ENCODE measurements at regions not wholly inside any gene's neighbourhood (a gene's known extent, or its start where the extent isn't known, plus 50 kb on each side); places are given as distances from the start of the nearest gene placed in this dataset.

DNA sequence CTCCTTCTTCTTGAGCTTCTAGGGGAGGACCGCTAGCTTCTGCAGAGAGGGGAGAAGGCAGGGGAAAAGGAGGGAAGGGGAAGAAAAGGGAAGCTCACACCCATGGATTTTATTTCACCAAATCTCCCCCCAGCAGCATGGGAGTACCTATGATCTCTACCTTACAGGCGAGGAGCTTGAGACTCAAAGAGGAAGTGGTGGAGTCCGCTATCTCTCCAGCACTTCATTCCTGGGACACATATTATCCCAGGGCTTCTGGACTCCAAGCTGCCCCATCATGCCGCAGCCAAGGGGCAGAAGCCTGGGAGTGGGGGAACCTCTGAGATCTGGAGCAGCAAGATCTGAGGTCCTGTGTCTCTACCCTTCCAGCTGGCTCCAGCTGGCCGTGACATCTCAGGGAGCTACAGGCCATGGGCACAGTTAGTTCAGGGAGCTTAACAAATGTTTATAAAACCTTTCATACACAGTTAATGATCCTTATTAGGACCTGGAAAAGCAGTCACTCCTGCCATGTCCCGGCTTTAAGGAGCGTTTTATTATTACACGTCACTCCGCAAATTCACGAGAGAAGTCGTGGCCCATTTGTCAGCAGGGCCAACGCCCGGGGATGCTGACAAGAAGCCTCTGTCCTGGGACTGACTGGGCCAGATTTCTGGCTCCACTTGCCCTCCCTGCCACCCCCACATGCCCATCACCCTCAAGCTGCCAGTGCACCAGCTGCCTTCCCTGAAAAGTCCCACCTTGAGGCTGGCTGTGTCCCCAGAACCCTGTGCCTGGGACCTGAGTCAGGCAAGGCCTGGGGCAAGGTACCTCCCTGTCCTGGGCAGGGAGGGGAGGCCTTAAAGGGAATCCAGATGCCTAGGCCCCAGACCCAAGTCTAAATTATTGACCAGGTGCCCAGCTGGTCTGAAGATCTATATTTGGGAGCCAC is 132.1 kb upstream of the ZMIZ1 start:
- no peak for DNase-seq

DNA sequence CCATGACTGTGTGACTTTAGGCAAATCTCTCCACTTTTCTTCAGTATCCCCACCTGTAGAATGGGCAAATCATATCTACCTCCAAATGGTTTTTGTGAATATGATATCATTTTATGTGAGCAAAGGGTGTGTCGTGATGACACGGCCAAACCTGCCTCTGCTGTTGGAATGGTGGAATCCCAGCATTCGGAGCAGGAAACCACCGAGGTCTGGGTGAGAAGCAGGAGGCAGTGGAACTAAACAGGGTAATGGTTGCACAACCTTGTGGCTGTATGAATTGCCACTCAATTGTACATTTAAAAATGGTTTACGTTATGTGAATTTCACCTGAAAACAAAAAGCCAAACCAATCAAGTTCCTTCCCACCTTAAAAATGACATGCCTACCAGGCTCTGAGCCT is 131.4 kb upstream of the ZMIZ1 start:
- no peak for DNase-seq

GRCh38 chr10:78937800-78938694 is 130.7 kb upstream of the ZMIZ1 start:
- no peak for DNase-seq

GRCh38 chr10:78938695-78939672 is 129.8 kb upstream of the ZMIZ1 start:
- no peak for DNase-seq

DNA sequence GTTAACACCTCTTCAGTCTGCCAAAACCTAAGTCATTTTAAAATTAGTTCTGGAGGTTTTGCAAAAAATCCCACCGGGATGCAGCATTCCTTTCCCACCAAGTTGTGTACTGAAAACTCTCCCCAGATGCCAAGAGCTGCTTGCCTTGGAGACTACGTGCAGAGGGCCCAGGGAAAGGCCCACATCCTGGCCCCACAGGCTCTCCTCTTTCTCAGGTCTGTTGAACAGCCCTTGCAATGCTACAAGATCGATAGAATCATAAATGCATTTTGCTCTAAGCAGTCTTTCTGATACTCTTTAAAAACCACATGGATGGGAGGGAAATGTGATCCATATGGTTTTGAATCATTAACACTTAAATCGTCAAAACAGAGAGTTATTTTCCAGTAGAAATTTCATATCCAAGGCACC is 126.7 kb upstream of the ZMIZ1 start:
- DNase-seq = peak in 1 of 2 donors; percentile 11

DNA sequence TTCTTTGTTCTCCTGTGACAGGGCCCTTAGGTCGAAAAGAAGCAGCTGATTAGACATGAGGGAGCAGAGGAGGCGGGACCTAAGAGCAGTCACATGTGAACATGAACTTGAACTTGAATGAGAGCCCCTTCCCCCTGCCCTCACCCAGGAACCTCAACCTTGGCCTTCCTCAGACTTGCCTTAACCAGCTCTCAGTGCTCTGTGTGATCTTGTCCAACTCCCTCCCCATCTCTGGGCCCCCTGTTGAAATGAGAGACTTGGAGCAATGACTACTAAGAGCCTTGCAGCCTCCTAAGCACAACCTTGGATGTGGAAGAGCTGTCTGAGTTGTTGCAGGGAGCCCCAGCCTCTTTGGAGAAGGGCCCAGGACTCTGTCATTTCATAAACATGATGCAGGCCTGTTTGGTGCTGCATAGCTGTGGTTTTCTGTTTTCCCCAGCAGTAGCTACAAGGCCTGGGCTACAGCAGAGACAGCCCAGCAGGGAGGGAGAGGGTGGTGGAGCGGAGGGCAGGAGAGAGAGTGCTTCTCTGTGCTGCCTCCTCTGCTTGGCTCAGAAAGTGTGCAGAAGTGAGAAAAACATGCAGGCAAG is 123.9 kb upstream of the ZMIZ1 start:
- peak in 1 of 2 donors; percentile 10 for DNase-seq

- no peak for DNase-seq
These were observed 122.9 kb upstream of the ZMIZ1 start for GRCh38 chr10:78945838-78946237.

DNA sequence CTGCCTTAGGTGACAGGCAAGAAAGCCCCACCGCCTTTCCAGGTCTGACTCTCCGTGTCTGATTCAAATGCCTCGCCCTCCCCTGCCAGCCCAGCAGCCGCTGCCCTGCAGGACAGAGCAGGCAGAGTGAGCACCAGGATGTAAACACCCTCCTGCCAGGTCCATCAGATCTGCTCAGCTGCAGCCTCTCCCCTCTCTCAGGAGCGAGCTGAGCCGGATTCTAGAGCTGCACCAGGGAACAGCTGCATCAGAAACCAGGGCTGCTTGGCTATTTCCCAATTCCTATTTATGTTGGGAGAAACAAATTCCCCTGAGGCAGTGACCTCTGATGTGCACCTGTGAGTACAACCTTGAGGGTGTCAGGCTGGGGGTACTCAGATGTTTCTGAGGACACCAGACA is 121.5 kb upstream of the ZMIZ1 start:
- DNase-seq = no peak

GRCh38 chr10:78947733-78948132 is 121.0 kb upstream of the ZMIZ1 start:
- DNase-seq = no peak

DNA sequence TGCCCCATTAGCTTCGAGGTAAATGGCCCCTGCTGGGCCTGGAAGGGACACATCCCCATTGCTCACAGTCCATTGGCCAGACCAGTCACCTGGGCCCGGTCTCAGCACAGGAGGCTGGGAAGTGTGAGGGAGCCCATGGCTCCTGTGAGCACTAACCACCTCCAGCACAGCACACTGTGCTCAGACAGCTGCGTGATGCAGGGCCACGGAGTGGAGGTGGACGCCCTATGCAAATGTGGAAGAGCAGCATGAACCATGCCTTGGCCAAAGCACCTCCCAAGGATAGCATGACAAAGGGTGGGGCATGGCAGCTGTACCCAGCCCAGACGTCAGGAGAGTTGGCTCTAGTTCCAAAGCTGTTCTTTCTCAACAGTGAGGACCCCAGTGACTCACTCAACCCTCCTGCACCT is 120.1 kb upstream of the ZMIZ1 start:
- DNase-seq = no peak

DNA sequence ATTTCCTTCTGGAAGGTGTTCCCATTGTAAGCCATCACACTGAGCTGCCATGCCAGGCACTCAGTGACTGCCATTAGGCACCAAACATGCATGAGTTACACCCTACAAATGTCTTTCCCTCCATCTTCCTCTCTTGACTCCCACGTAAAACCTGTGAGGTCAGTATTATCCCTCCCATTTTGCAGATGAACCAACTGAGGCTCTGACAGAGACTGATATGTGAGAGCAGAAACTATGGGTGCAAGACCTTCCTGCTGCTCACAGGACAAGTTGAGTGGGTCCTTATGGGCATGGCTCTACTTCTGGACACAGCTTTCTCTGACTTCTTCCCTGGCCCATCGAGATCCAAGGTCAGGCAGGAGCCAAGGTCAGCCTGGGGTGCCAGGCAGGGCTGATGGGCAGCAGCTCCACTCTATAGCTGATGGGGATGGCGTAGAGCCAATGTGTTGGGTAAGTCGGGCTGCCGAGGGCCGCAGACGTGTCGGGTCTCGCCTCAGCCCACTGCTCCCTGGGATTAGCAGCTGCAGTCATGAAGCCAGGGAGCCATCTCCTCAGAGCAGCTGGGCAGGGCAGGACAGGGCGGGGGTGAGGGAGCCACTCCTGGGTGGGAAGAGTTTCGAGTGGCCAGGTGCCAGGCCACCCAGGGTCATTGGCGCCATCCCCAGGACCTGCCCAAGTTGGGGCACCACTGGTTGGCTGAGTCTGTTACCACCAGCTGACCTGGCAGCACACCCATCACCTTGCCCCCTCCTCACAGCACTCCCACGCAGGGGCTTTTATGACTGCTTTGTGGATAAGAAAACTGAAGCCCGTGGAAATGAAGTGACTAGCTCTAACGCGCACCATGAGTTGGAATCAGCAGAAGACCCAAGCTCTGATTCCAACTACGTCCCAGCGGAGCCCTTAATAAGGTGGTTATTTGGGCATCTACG is 117.8 kb upstream of the ZMIZ1 start:
- DNase-seq = no peak

GRCh38 chr10:78952030-78952429 is 116.7 kb upstream of the ZMIZ1 start:
- no peak for DNase-seq

- DNase-seq = no peak
These were observed 116.1 kb upstream of the ZMIZ1 start for GRCh38 chr10:78952686-78953085.

DNA sequence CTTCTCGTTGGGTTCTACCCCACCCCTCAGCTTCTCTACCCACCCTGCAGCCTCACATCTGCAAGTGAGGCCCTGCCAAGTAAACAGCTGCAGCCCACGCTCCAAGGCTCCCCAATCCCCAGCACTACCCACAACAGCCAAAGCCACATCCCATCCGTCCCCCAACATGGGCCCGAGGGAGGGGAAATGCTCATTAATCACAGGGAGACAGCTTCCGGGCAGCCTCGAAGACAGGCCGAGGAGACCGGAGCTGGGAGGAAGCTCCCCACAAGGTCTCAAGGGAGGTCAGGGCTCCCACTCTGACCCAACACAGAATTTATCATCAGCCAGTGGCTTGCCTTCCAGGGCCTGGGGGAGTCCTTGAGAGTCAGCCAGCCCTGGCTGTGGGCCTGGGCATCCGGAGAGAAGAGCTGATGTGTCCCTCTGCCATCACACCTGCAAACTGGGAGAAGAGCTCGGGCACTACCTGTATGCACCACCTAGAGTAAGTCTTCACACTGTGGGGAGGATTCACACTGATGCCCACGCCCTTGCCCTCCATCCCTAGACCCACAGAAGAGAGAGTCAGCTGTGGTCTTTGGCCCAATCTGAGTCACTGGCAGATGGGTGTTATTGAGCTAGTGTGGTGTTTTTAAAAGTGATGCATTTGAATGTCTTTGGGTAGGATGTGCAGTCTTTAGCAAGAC is 115.5 kb upstream of the ZMIZ1 start:
- no peak for DNase-seq

DNA sequence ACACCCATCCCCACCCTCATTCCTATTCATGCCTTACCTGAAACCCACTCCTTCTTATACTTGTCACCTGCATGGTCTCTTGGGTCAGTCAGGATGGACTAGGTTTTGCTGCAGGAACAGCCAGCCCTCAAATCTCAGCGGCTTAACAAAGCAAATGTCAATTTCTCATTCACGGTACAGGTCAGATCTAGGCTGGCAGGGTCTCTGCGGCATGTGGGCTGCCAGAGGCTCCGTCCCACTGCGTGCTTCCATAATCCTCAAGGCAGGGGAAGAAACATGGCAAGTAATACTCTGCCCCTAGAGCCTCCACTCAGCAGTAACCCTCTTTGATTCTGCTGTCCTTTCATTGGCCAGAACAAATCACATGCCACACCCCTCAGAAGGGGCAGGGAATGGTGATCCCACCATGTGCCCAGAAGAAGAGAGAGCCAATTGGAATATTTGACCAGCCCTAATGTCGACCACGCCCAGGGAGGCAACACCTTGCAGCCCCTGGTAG is 114.9 kb upstream of the ZMIZ1 start:
- DNase-seq = no peak

- no peak for DNase-seq
These were observed 114.1 kb upstream of the ZMIZ1 start for GRCh38 chr10:78954689-78955088.

DNA sequence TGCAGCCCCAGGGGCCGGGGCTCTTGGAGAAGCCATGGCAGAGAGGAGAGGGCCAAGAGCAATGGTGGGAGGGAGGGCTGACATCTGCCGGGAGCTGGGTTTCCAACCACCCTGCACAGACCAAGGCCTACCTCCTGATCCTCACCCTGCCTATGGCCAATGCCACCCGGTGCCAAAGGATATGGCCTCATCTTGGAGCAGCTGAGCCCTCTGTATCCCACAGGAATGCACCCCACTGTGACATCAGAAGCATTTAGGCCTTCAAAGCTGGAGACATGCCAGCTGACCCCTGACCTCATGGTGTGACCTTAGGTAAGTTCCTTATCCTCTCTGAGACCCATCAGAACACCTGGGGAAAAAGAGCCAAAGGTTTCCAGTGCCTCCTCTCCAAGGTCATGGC is 113.6 kb upstream of the ZMIZ1 start:
- no peak for DNase-seq

DNA sequence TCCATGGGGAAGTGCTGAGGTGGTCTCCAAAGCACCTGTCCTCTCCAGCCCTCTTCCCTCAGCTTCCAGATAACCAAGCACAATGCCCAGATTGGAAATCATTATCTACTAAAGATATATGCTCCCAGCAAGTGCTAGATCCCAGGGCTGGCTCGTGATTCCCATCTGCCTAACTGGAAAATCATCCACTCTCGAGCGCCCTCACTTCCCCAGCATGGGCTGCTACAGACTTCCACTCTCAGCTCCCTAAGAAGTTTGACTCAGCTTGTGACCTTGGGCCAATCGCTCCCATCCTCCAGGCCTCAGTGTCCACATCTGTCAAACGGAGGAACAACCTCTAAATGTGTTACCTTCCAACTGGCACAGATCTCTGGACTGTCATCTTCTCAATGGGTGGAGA is 112.4 kb upstream of the ZMIZ1 start:
- no peak for DNase-seq

- no peak for DNase-seq
These were observed 111.2 kb upstream of the ZMIZ1 start for GRCh38 chr10:78957471-78958039.
